NCI-H82 treated with DMSO at 0.1 percent for 48 hours (cell line): ENCODE measurements at regions not wholly inside any gene's neighbourhood (a gene's known extent, or its start where the extent isn't known, plus 50 kb on each side); places are given as distances from the start of the nearest gene placed in this dataset.
"Not testable (repeated sequence)": the region's sequence is repeated elsewhere in the genome, so short reads cannot be mapped to it uniquely, and the experiment has no call there.

ENCODE experiments used
- DNase-seq: peaks from one replicate; lab custom pipeline; 2025; ENCODE audit not compliant: unreplicated experiment; lab: John Stamatoyannopoulos, UW

GRCh38 chr6:57708061-57708460, 390.6 kb downstream of the PRIM2 start:
- DNase-seq, result not testable (repeated sequence)

- DNase-seq, result not testable (repeated sequence)
These were observed 405.1 kb downstream of the PRIM2 start for GRCh38 chr6:57722546-57722945.

GRCh38 chr6:57723815-57724401, 406.5 kb downstream of the PRIM2 start:
- DNase-seq, result not testable (repeated sequence)

- DNase-seq, result not testable (repeated sequence)
These were observed 412.0 kb downstream of the PRIM2 start for GRCh38 chr6:57729407-57729806.

- DNase-seq, result not testable (repeated sequence)
These were observed 413.3 kb downstream of the PRIM2 start for GRCh38 chr6:57730726-57731125.

GRCh38 chr6:57747716-57748115, 430.3 kb downstream of the PRIM2 start:
- not testable (repeated sequence) for DNase-seq

GRCh38 chr6:57759850-57760249, 442.4 kb downstream of the PRIM2 start:
- not testable (repeated sequence) for DNase-seq

- not testable (repeated sequence) for DNase-seq
These were observed 475.4 kb downstream of the PRIM2 start for GRCh38 chr6:57792720-57793397.

- not testable (repeated sequence) for DNase-seq
These were observed 475.9 kb downstream of the PRIM2 start for GRCh38 chr6:57793398-57793762.

- DNase-seq, result not testable (repeated sequence)
These were observed 482.5 kb downstream of the PRIM2 start for GRCh38 chr6:57799703-57800479.

- DNase-seq, result not testable (repeated sequence)
These were observed 491.2 kb downstream of the PRIM2 start for GRCh38 chr6:57808581-57808980.

- DNase-seq, result not testable (repeated sequence)
These were observed 492.0 kb downstream of the PRIM2 start for GRCh38 chr6:57809454-57809853.

GRCh38 chr6:57813271-57814075, 496.0 kb downstream of the PRIM2 start:
- not testable (repeated sequence) for DNase-seq

GRCh38 chr6:57815826-57816225, 498.4 kb downstream of the PRIM2 start:
- DNase-seq, result not testable (repeated sequence)

- DNase-seq, result not testable (repeated sequence)
These were observed 503.9 kb downstream of the PRIM2 start for GRCh38 chr6:57821325-57821724.

GRCh38 chr6:57822448-57822847, 505.0 kb downstream of the PRIM2 start:
- DNase-seq, result not testable (repeated sequence)

GRCh38 chr6:57822896-57823358, 505.5 kb downstream of the PRIM2 start:
- no peak for DNase-seq

- DNase-seq, result not testable (repeated sequence)
These were observed 520.3 kb downstream of the PRIM2 start for GRCh38 chr6:57837622-57838209.

GRCh38 chr6:57841551-57841950, 524.1 kb downstream of the PRIM2 start:
- DNase-seq, result not testable (repeated sequence)

GRCh38 chr6:57853745-57854407, 536.4 kb downstream of the PRIM2 start:
- DNase-seq, result not testable (repeated sequence)
